HG03558 (cell line): ENCODE measurements at regions not wholly inside any gene's neighbourhood (a gene's known extent, or its start where the extent isn't known, plus 50 kb on each side); places are given as distances from the start of the nearest gene placed in this dataset.

Experiments used
- ATAC-seq: cut with Tn5 transposase; IDR thresholded peaks from one replicate; pipeline ENCODE4 v1.9.1; 2021; ENCODE audit warnings: moderate number of reproducible peaks; ENCODE audit not compliant: unreplicated experiment; ENCODE audit errors: extremely low read depth

DNA sequence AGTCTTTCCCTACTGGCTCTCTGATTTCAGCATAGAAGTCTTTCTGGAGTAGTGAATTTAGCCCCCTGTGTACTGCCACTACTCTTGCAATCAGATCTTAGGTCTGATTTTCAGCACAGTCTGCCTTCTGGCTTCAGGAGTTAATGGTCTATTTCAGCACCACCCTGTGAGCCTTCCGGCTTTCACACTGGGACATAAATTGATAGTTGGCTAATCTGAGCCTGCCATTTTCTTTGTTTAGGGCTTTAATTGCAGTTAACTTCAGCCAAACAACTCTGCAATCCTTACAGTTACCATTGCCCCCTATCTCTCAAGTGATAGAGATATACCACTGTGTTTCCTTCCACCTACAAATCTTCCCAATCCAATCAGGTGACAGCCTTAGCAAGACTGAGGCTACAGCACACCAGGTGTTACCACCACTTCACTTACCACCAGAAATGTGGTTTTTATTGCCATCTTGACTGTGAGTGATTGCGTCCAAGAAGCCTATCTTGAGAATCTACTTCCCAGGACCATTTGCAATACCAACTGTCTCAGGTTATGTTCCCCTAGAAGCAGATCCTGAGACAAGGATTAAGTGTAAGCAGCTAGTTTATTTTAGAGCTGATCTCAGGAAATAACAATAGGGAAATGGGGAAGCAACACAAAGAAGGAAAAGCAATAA is 51.9 kb upstream of the NEK6 start:
- ATAC-seq, result no peak

DNA sequence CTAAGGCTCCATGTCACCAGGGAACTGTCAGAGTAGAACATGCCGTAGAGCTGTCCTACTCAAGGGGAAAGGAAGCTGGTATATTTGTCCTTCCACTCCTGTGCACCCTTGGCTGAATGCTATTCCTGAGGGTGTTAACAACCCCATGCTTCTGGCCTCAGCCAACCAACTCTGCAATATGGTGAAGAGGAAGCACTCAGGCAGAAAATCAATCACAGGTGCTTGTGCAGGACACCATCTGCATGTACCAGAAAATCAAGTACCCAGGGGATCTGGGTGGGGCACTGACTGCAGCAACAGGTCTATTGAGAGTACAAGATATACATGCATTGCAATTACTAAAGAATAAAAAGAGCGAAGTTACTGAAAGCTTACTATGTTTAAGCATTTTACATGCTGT is 51.4 kb upstream of the NEK6 start:
- ATAC-seq, result no peak
